HCT116 (cell line): ENCODE measurements at regions not wholly inside any gene's neighbourhood (a gene's known extent, or its start where the extent isn't known, plus 50 kb on each side); places are given as distances from the start of the nearest gene placed in this dataset.

Experiments used
- CEBPB ChIP-seq: IDR thresholded peaks from 2 replicates; pipeline ENCODE4 v1.6.1; 2012; ENCODE audit warnings: low read depth
- POLR2A ChIP-seq: IDR thresholded peaks from 2 replicates; pipeline ENCODE4 v1.7.0; 2011; ENCODE audit warnings: borderline replicate concordance; ENCODE audit not compliant: insufficient read depth, insufficient read length; ENCODE audit errors: extremely low read depth
- POLR2AphosphoS5 ChIP-seq: IDR thresholded peaks from 2 replicates; pipeline ENCODE4 v1.6.1; 2011; ENCODE audit warnings: mild to moderate bottlenecking, low read depth, low read length, moderate library complexity
- SIN3A ChIP-seq: IDR thresholded peaks from 2 replicates; pipeline ENCODE4 v1.6.1; 2012; ENCODE audit warnings: low read depth
- YY1 ChIP-seq: IDR thresholded peaks from 2 replicates; pipeline ENCODE4 v1.6.1; 2011; ENCODE audit warnings: low read length, low read depth, moderate library complexity, mild to moderate bottlenecking; ENCODE audit not compliant: insufficient replicate concordance; ENCODE audit errors: extremely low read depth
- TF ChIP-seq, protein P1 (sequence below), 3 experiments: fragments of 200-600 bp in 1 of 3; sonication (generic) in 1 of 3; IDR thresholded peaks in 2 of 3; conservative IDR thresholded peaks in 1 of 3; 2 replicates each; pipeline ENCODE4 v1.5.1; 2012 to 2017; ENCODE audit warnings: low read depth in 2 of 3, low read length in 2 of 3, antibody characterized with exemption in 1 of 3, borderline replicate concordance in 1 of 3, control low read depth in 1 of 3, mild to moderate bottlenecking in 1 of 3, mixed read lengths in 1 of 3, mixed run types in 1 of 3, moderate library complexity in 1 of 3; ENCODE audit not compliant: insufficient read depth in 1 of 3

DNA sequence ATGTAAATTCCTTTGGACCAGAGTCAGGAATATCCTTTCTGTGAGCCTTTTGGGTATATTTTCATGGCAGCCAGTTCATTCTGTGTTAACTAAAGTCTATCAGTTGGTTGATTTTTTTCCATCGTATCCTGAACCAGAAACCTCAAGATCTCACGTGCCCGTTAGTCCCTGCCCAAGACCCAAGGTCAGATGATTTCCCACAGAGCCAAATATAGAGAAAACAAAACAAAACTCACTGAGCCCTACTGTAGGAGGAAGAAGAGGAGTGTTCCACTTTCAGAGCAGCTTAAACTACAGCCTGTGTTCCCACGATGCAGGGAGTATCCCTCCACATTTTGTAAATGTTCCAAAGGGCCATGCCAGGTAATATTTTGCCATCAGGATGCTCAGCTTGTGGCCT is 96.0 kb upstream of the ADO start:
- TF ChIP-seq POLR2AphosphoS5, result no peak
- TF ChIP-seq, protein P1, sequence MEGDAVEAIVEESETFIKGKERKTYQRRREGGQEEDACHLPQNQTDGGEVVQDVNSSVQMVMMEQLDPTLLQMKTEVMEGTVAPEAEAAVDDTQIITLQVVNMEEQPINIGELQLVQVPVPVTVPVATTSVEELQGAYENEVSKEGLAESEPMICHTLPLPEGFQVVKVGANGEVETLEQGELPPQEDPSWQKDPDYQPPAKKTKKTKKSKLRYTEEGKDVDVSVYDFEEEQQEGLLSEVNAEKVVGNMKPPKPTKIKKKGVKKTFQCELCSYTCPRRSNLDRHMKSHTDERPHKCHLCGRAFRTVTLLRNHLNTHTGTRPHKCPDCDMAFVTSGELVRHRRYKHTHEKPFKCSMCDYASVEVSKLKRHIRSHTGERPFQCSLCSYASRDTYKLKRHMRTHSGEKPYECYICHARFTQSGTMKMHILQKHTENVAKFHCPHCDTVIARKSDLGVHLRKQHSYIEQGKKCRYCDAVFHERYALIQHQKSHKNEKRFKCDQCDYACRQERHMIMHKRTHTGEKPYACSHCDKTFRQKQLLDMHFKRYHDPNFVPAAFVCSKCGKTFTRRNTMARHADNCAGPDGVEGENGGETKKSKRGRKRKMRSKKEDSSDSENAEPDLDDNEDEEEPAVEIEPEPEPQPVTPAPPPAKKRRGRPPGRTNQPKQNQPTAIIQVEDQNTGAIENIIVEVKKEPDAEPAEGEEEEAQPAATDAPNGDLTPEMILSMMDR (IDR thresholded peaks at IDR 0.05 in 2 of 3, conservative IDR thresholded peaks at IDR 0.05 in 1 of 3; ENCODE audit: borderline replicate concordance in 1 of 3, insufficient read depth in 1 of 3, low read depth in 2 of 3, low read length in 2 of 3), result no peak
- no peak for TF ChIP-seq POLR2A
- TF ChIP-seq CEBPB, result no peak
- TF ChIP-seq SIN3A, result no peak
- TF ChIP-seq YY1, result no peak
